Activated T-helper 1 cell treated with anti-CD3 and anti-CD28 coated beads, Interleukin-12 subunit alpha, Interleukin-12 subunit beta, Interleukin-2, Interleukin-4 antibody, amounts not matched to agents 30 ng/mL and 10 ng/mL and 1 ng/mL, durations not matched to agents 14 hours and 24 hours and 36 hours (primary cell): ENCODE measurements at regions not wholly inside any gene's neighbourhood (a gene's known extent, or its start where the extent isn't known, plus 50 kb on each side); places are given as distances from the start of the nearest gene placed in this dataset.

ENCODE experiments used
- DNase-seq: peaks from one replicate; pipeline ENCODE4 v3.0.0; 2021; ENCODE audit warnings: low spot score
- H3K27ac Mint-ChIP-seq: one replicate; pipeline ENCODE4 v1.8.0; 2021; ENCODE audit warnings: mild to moderate bottlenecking, mixed read lengths
- H3K27me3 Mint-ChIP-seq: one replicate; pipeline ENCODE4 v1.8.0; 2022; ENCODE audit warnings: mild to moderate bottlenecking, moderate library complexity, mixed read lengths; ENCODE audit not compliant: insufficient read depth
- H3K36me3 Mint-ChIP-seq: one replicate; pipeline ENCODE4 v1.8.0; 2021; ENCODE audit warnings: low read depth, mixed read lengths
- H3K4me1 Mint-ChIP-seq: one replicate; pipeline ENCODE4 v1.8.0; 2021; ENCODE audit warnings: low read depth, mixed read lengths
- H3K4me3 Mint-ChIP-seq: one replicate; pipeline ENCODE4 v1.8.0; 2021; ENCODE audit warnings: mild to moderate bottlenecking, moderate library complexity, mixed read lengths
- H3K9me3 Mint-ChIP-seq: one replicate; pipeline ENCODE4 v1.8.0; 2021; ENCODE audit warnings: mixed read lengths
- intact Hi-C: fragments of 100-400 bp; cut with micrococcal nuclease; formaldehyde crosslinking; loops from one replicate; pipeline ENCODE4 v1.15.1; 2024

DNA sequence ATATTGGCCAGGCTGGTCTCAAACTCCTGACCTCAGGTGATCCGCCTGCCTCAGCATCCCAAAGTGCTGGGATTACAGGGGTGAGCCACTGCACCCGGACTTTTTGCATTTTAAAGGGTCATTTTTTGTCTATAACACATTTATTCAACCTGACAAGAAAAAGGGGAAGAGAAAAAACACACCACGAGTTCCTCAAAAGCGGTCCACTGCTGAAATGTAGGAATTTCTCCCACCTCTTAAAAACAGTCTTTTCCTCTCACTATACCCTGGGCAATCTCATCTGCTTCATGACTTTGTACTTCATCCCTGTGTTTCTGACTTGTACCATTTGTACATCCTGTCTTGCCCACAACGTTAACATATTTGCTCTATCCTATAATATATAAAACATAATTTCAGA, 413.3 kb upstream of the PTBP2 start:
- Mint-ChIP-seq H3K36me3 (no peaks in the 10 kb centered on the region), H3K27me3 (no peaks in the 10 kb centered on the region), H3K4me3 (no peak overlapping the region), H3K27ac (no peak overlapping the region), H3K4me1 (no peaks in the 10 kb centered on the region), H3K9me3 (no peaks in the 10 kb centered on the region)
- intact Hi-C loops = no loop called here
- DNase-seq = no peak

DNA sequence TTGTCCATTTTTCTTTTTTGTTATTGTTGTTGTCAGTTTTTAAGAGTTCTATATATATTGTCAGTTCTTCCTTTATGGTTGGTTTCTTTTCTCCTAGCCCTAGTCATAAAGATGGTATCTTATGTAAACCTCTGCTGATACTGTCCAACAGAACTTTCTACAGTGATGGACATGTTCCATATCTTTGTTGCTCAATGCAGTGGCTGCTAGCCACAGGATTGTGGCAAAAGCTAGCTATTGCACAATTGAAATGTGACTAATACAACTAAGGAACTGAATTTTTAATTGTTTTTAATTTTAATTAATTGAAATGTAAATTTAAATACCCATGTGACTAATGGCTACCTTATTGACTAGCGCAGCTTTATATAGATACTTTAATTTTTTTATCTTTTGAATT, 411.8 kb upstream of the PTBP2 start:
- intact Hi-C loops = no loop called here
- Mint-ChIP-seq H3K9me3 (no peaks in the 10 kb centered on the region), H3K27me3 (no peaks in the 10 kb centered on the region), H3K27ac (no peak overlapping the region), H3K4me1 (no peaks in the 10 kb centered on the region), H3K36me3 (no peaks in the 10 kb centered on the region), H3K4me3 (no peak overlapping the region)
- no peak for DNase-seq

DNA sequence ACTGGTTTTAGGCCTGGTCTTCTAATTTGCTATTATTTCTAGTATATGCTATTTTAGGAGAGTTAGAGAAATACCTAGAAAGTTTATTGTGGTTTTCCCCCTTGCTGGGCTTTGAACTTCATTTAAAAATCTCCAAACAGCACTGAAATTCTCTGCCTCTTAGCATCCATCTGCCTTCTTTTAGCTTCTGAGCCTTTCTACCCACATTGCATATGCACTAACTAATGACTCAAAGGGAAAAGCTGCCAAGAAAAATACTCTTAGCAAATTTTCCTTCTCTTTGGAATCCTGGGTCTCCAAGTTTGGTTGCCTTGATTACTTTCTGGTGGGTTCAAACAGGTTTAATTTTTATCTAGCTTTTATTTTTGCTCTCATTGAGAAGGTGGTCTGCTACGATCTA, 408.4 kb upstream of the PTBP2 start:
- H3K27me3 Mint-ChIP-seq = no peaks in the 10 kb centered on the region

DNA sequence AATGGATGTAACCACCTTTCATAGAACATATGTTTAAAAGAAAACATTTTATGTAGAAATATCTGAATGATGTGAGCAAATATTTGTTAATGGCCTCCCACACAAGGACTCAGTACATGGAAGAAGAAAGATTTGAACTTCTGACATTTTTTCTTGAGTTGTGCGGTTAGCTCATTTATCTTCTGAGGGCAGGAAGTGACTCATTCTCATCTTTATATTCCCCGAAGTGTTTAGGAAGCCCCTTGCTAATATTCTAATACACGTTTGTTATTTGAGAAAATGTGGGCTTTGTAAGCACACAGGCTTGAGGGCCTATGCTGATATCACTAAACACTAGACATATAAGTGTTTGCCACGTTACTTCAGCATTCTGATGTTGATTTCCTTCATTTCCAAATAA, 392.5 kb upstream of the PTBP2 start:
- H3K4me1 Mint-ChIP-seq = no peaks in the 10 kb centered on the region
- no peaks in the 10 kb centered on the region for H3K27me3 Mint-ChIP-seq
- H3K36me3 Mint-ChIP-seq = no peaks in the 10 kb centered on the region
- intact Hi-C loops = no loop called here
- no peak for DNase-seq
- H3K4me3 Mint-ChIP-seq = no peak overlapping the region
- H3K27ac Mint-ChIP-seq = no peak overlapping the region
- H3K9me3 Mint-ChIP-seq = peaks cover 3% of the 10 kb centered on the region

More for the DNA sequence above, 408.4 kb upstream of the PTBP2 start:
- Mint-ChIP-seq H3K27ac (no peak overlapping the region), H3K4me3 (no peak overlapping the region), H3K4me1 (no peaks in the 10 kb centered on the region), H3K9me3 (no peaks in the 10 kb centered on the region), H3K36me3 (no peaks in the 10 kb centered on the region)
- no peak for DNase-seq
- intact Hi-C loops = no loop called here

DNA sequence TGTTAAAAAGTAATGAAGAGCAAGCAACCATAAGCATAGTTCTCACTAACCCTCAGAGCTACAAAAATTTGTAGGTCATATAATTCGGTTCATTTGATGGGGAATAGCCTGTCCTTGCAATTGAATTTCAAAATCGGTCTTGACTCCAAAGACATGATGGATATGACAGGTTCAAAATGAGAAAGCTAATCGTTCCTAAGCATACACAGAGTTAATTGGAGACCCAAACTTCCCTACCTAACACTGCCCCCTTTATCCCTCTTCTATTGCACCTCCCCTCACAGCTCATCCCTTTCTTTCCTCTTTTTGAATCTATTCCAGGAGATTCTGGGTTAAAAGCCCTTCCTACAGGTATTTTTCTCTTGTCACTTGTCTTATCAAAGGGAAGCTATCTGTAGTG, 390.0 kb upstream of the PTBP2 start:
- Mint-ChIP-seq H3K27ac (no peak overlapping the region), H3K27me3 (no peaks in the 10 kb centered on the region), H3K36me3 (no peaks in the 10 kb centered on the region), H3K4me1 (no peaks in the 10 kb centered on the region), H3K4me3 (no peak overlapping the region), H3K9me3 (peaks cover 3% of the 10 kb centered on the region)
- no peak for DNase-seq
- intact Hi-C loops = no loop called here

DNA sequence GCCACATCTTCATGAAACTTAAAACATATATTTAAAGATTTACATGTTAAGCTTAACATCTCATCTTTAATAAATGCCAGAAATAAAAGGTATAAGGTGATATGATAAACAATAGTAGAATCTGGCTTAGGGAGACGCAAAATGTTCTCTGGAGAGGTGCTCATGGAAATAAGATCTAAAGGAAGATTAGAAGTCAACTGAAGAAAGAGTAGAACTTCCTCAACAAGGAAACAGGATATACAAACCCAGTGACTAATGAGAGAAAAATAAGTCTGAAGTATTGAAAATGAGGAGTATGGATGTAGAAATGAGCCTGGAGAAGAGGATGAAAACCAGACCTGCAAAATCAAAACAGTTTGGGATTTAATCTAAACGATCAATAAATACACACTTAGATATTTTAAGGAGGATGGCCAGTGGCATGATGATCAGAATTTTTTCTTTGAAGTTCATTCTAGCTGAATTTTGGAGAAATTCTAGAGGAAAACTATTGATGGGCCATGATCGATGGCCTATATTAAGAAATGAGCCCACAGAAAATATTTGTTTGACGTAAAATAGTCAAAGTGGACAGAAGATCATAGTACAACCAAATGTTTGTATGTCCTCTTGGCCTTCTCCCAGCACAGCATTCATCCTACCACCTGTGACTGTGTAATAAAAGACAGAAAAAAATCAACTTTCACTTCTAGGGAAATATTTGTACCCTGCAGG, 387.9 kb upstream of the PTBP2 start:
- Mint-ChIP-seq H3K4me3 (no peak overlapping the region), H3K9me3 (peaks cover 11% of the 10 kb centered on the region), H3K36me3 (no peaks in the 10 kb centered on the region), H3K4me1 (no peaks in the 10 kb centered on the region), H3K27me3 (no peaks in the 10 kb centered on the region), H3K27ac (no peak overlapping the region)
- no peak for DNase-seq
- intact Hi-C loops = no loop called here

DNA sequence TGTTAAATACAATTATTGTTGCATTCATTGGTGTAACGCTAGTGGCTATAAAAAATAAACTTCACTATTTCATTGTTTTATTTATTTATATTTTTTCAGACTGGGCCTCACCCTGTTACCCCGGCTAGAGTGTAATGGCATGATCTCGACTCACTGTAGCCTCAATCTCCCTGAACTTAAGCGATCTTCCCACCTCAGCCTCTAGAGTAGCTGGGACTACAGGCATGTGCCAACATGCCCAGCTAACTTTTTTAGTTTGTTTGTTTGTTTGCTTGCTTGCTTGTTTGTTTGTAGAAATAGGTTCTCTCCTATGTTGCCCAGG, 387.4 kb upstream of the PTBP2 start:
- Mint-ChIP-seq H3K4me1 (no peaks in the 10 kb centered on the region), H3K27me3 (no peaks in the 10 kb centered on the region), H3K4me3 (no peak overlapping the region), H3K36me3 (no peaks in the 10 kb centered on the region), H3K27ac (no peak overlapping the region), H3K9me3 (peaks cover 14% of the 10 kb centered on the region)
- intact Hi-C loops = no loop called here
- DNase-seq = no peak

DNA sequence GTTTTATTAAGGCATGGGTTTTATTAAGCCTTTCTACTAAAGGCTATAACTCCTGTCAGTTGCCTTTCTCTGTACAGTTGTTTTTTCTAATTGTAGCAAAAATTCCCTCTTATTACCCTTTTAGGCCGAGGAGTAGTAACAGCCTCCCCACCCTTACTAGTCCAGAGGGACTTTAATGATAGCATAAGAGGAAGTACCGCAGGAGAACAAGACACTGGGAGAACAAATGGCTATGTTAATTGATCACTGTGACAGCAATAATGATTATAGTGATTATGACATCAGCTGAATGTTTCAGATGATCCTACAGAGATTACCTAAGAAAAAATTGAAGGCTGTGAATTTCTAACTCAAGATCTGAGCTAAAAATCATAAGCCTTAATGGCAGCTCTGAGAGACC, 383.0 kb upstream of the PTBP2 start:
- H3K36me3 Mint-ChIP-seq = no peaks in the 10 kb centered on the region
- intact Hi-C loops = no loop called here
- H3K27ac Mint-ChIP-seq = no peak overlapping the region
- DNase-seq = no peak
- no peaks in the 10 kb centered on the region for H3K27me3 Mint-ChIP-seq
- H3K4me3 Mint-ChIP-seq = no peak overlapping the region
- peaks cover 11% of the 10 kb centered on the region for H3K9me3 Mint-ChIP-seq
- peaks cover 5% of the 10 kb centered on the region for H3K4me1 Mint-ChIP-seq

DNA sequence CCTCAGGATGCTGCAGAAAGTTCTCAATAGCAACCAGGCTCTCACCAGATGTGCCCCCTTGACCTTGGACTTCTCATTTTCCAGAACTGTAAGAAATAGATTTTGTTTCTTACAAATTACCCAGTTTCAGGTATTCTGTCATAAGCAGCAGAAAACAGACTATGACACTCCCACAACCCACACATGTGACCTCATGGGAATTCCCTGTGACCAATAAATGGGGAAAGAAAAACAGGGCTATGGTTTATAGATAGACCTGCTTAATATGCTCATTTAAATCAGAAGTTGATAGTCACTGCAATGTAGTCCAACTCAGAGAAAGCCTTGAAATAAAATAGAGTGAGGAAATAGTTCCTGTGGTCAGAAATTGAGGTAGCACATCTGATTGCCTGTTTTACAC, 380.9 kb upstream of the PTBP2 start:
- no peaks in the 10 kb centered on the region for H3K36me3 Mint-ChIP-seq
- H3K4me3 Mint-ChIP-seq = no peak overlapping the region
- no peaks in the 10 kb centered on the region for H3K27me3 Mint-ChIP-seq
- intact Hi-C loops = no loop called here
- DNase-seq = no peak
- H3K9me3 Mint-ChIP-seq = peaks cover 11% of the 10 kb centered on the region
- peaks cover 5% of the 10 kb centered on the region for H3K4me1 Mint-ChIP-seq
- no peak overlapping the region for H3K27ac Mint-ChIP-seq

DNA sequence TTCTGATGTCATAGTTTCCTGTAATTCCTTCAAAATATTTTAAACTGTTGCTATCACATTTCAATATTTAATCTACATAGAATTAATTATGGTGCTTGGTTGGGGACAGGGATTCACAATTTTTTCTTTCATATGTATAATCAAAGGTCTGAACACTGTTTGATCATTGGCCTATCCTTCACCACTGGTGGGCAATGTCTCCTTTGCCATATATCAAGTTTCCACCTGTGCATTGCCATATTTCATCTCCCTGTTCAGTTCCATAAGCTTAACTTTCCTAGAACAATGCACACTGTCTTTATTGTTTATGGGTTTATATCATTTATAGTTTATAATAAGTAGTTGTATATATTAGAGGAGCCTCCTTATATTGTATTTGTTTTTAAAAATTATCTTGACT, 374.9 kb upstream of the PTBP2 start:
- no peak overlapping the region for H3K27ac Mint-ChIP-seq
- H3K4me3 Mint-ChIP-seq = no peak overlapping the region
- DNase-seq = no peak
- peaks cover 2% of the 10 kb centered on the region for H3K27me3 Mint-ChIP-seq
- intact Hi-C loops = no loop called here
- H3K36me3 Mint-ChIP-seq = no peaks in the 10 kb centered on the region
- no peaks in the 10 kb centered on the region for H3K9me3 Mint-ChIP-seq
- H3K4me1 Mint-ChIP-seq = no peaks in the 10 kb centered on the region

DNA sequence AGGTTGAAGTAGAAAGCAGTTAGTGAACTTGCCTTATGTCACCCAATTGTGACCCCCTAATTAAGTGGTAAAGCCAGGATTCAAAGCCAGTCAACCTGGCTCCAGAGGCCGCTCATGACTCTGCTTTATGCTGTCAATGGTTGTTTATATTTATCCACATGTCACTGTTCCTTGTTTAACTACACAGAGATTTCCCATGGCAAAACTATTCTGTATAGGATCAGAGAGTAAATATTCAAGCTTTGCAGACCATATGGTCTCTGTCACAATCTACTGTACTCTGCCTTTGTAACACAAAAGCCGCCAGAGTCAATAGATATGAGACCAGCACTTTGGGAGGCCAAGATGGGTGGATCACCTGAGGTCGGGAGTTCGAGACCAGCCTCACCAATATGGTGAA, 371.7 kb upstream of the PTBP2 start:
- no peaks in the 10 kb centered on the region for H3K4me1 Mint-ChIP-seq
- no peaks in the 10 kb centered on the region for H3K36me3 Mint-ChIP-seq
- H3K27ac Mint-ChIP-seq = no peak overlapping the region
- H3K9me3 Mint-ChIP-seq = no peaks in the 10 kb centered on the region
- no peak overlapping the region for H3K4me3 Mint-ChIP-seq
- intact Hi-C loops = no loop called here
- DNase-seq = no peak
- H3K27me3 Mint-ChIP-seq = peaks cover 2% of the 10 kb centered on the region

DNA sequence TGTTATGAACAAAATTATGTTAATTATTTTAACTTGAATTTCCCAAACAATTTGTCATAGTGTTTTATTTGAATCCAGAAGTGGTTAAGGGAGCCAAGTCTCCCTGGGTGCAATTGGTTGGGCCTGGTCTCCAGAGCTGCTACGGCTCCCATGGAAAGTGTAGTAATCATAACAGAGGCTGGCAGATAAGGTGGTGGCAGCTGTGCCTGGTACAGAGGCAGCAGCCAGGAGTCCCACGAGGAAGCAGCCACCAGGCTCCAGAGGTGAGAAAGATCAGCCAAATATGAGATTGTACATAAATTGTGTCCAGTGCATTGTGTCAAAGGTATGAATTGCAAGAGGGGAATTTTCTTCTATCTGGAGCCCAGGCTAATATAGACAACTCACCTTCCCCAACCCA, 368.9 kb upstream of the PTBP2 start:
- Mint-ChIP-seq H3K27ac (no peak overlapping the region), H3K27me3 (peaks cover 2% of the 10 kb centered on the region)

DNA sequence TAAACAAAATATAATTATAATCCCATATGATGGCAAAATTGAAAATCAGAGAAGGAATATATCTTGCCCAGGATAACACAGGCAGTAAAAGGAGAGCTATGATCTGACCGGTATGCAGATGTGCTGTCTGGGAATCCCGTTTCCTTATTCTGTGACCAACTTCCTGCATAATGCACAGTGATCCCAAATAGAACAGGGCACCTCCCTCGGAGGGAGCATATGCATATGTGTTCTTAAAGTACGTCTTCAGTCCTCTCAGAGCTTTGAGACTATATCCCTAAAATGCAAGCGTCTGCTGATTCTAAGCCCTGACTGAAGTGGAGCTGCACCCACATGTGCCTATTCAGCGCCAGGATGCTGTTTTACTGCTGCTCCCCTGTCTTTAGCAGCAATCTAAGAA, 366.1 kb upstream of the PTBP2 start:
- Mint-ChIP-seq H3K9me3 (peaks cover 3% of the 10 kb centered on the region), H3K27ac (no peak overlapping the region), H3K27me3 (peaks cover 2% of the 10 kb centered on the region), H3K36me3 (no peaks in the 10 kb centered on the region), H3K4me1 (no peaks in the 10 kb centered on the region), H3K4me3 (no peak overlapping the region)
- intact Hi-C loops = no loop called here
- no peak for DNase-seq

More for the DNA sequence above, 368.9 kb upstream of the PTBP2 start:
- intact Hi-C loops = no loop called here
- Mint-ChIP-seq H3K36me3 (no peaks in the 10 kb centered on the region), H3K9me3 (peaks cover 3% of the 10 kb centered on the region), H3K4me1 (no peaks in the 10 kb centered on the region), H3K4me3 (no peak overlapping the region)
- no peak for DNase-seq

DNA sequence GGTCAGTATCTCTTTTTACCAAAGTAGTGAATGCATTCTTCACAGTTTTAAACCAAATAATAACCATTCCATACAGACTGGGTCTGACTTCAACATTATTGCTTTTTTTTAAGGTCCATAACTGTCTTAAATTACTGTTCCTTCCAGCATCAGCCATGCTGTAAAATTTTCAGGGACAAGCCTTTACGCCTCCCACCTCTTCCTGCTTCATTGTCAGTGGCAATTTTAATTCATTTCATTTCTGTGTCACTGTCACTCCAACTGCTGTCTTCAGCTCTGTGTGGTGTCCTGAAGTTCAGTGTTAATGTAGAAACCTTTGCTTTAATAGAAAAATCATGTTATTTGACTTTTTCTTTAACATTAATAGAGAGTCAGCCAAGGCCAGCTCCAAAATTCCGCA, 365.6 kb upstream of the PTBP2 start:
- no peak overlapping the region for H3K27ac Mint-ChIP-seq
- intact Hi-C loops = no loop called here
- no peaks in the 10 kb centered on the region for H3K36me3 Mint-ChIP-seq
- H3K27me3 Mint-ChIP-seq = peaks cover 2% of the 10 kb centered on the region
- no peaks in the 10 kb centered on the region for H3K4me1 Mint-ChIP-seq
- no peak for DNase-seq
- H3K4me3 Mint-ChIP-seq = no peak overlapping the region
- peaks cover 3% of the 10 kb centered on the region for H3K9me3 Mint-ChIP-seq
